GM12891 (cell line): ENCODE measurements at regions not wholly inside any gene's neighbourhood (a gene's known extent, or its start where the extent isn't known, plus 50 kb on each side); places are given as distances from the start of the nearest gene placed in this dataset.
"Not testable (repeated sequence)": the region's sequence is repeated elsewhere in the genome, so short reads cannot be mapped to it uniquely, and the experiment has no call there.

Experiments used
- PAX5 ChIP-seq: IDR thresholded peaks from 2 replicates; pipeline ENCODE4 v1.6.1; 2011; ENCODE audit warnings: low read length, moderate library complexity, mild to moderate bottlenecking; ENCODE audit not compliant: insufficient read depth, severe bottlenecking
- POLR2A ChIP-seq: IDR thresholded peaks from 2 replicates; pipeline ENCODE4 v1.6.1; 2011; ENCODE audit warnings: low read depth, low read length, control low read depth
- POLR2AphosphoS5 ChIP-seq: IDR thresholded peaks from 2 replicates; pipeline ENCODE4 v1.6.1; 2011; ENCODE audit warnings: low read depth, low read length, control low read depth
- POU2F2 ChIP-seq: IDR thresholded peaks from 2 replicates; pipeline ENCODE4 v1.6.1; 2011; ENCODE audit warnings: low read depth, mild to moderate bottlenecking, control low read depth, low read length, moderate library complexity
- SPI1 ChIP-seq: IDR thresholded peaks from 2 replicates; pipeline ENCODE4 v1.6.1; 2011; ENCODE audit warnings: low read depth, low read length, control low read depth
- TAF1 ChIP-seq: IDR thresholded peaks from 2 replicates; pipeline ENCODE4 v1.6.1; 2011; ENCODE audit warnings: low read depth, low read length, control low read depth

DNA sequence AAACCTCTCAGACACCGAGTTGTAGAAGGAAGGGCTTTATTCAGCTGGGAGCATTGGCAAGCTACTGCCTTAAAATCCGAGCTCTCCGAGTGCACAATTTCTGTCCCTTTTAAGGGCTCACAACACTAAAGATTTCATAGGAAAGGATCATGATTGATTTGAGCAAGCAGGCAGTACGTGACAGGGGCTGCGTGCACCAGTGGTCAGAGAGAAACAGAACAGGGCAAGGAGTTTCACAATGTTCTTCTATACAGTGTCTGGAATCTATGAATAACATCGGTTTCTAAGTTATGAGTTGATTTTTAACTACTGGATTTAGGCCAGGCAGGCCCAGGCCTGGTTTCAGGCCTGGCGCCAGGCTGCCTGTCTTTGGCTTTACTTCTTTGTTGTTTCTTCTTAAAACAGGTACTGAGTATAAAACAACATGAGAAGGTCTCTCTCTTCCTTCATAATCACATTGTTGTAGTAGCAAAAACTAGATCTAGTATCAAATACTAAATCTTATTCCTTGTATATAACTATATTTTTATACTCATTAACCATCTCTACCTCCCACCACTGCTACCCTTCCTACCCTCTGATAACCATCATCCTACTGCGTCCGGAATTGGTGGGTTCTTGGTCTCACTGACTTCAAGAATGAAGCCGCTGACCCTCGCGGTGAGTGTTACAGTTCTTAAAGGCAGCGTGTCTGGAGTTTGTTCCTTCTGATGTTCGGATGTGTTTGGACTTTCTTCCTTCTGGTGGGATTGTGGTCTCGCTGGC is 1212.5 kb downstream of the OTOL1 start:
- TF ChIP-seq POLR2A, TAF1, POLR2AphosphoS5, POU2F2, SPI1, PAX5: not testable (repeated sequence)
